HepG2 (cell line): ENCODE measurements at regions not wholly inside any gene's neighbourhood (a gene's known extent, or its start where the extent isn't known, plus 50 kb on each side); places are given as distances from the start of the nearest gene placed in this dataset.

Experiments used
- ATAC-seq: fragments of 200-7000 bp; cut with Tn5 transposase; 3 replicates; pipeline ENCODE4 v1.9.1; 2020; ENCODE audit warnings: mild to moderate bottlenecking, moderate library complexity
- BruUV-seq: library from RNA; stranded (reverse); fragments of 400-500 nt; replicated peaks from 2 replicates; lab custom pipeline; 2021; lab: Mats Ljungman, UMichigan
- CTCF ChIA-PET: fragments of 300-600 bp; formaldehyde crosslinking; extraction: SDS; loops from one replicate; lab custom pipeline; 2021; ENCODE audit warnings: low total read pairs, inconsistent platforms, low intra/inter-chr PET ratio; lab: Yijun Ruan, JAX
- POLR2A ChIA-PET: fragments of 350-600 bp; sonication (Branson Sonifier 250); formaldehyde crosslinking; loops from one replicate; lab custom pipeline; 2020; ENCODE audit warnings: antibody characterized with exemption, inconsistent platforms; lab: Yijun Ruan, JAX
- DNase-seq: peaks from one replicate; pipeline ENCODE4 v3.0.0-alpha.2; 2015; ENCODE audit warnings: low spot score
- FAIRE-seq: peaks from 3 replicates; lab custom pipeline; 2011; peaks lifted over from hg19 to GRCh38; lab: Jason Lieb, UNC
- H2AFZ ChIP-seq: one replicate; pipeline ENCODE4 v1.6.1; 2011; ENCODE audit warnings: low read length, inconsistent platforms
- H3K27ac ChIP-seq: fragments of 300-600 bp; 3 replicates; pipeline ENCODE4 v1.8.0; 2011; ENCODE audit warnings: mixed run types, mild to moderate bottlenecking, mixed read lengths, low read length, inconsistent platforms; ENCODE audit not compliant: insufficient read depth; ENCODE audit errors: extremely low read length
- H3K27me3 ChIP-seq, 2 experiments: fragments of 200-600 bp in 1 of 2; 2 replicates in 1 of 2; 3 replicates in 1 of 2; pipeline versions ENCODE4 v1.6.0 to v1.8.0; 2011; ENCODE audit warnings: low read length in 2 of 2, mild to moderate bottlenecking in 2 of 2, moderate library complexity in 2 of 2, inconsistent platforms in 1 of 2; ENCODE audit not compliant: insufficient read depth in 2 of 2, control insufficient read depth in 1 of 2
- H3K36me3 ChIP-seq, 2 experiments: fragments of 200-600 bp in 1 of 2; replicated peaks in 1 of 2; 2 replicates in 1 of 2; 3 replicates in 1 of 2; pipeline versions ENCODE4 v1.5.1 to v1.8.0; 2011; ENCODE audit warnings: low read length in 2 of 2, inconsistent platforms in 1 of 2; ENCODE audit not compliant: insufficient read depth in 2 of 2, control insufficient read depth in 1 of 2
- H3K4me1 ChIP-seq: 2 replicates; pipeline ENCODE4 v1.5.1; 2012; ENCODE audit warnings: low read length, inconsistent platforms; ENCODE audit not compliant: insufficient read depth
- H3K4me2 ChIP-seq: 2 replicates; pipeline ENCODE4 v1.6.0; 2011; ENCODE audit warnings: low read depth, low read length, inconsistent platforms
- H3K4me3 ChIP-seq, 3 experiments: fragments of 200-600 bp in 1 of 3; sonication (generic), shearing (Covaris generic) in 1 of 3; replicated peaks in 1 of 3; 2 replicates each; pipeline ENCODE4 v1.5.1; 2011 to 2016; ENCODE audit warnings: low read length in 3 of 3, inconsistent platforms in 2 of 3, low read depth in 2 of 3, mild to moderate bottlenecking in 2 of 3, control low read depth in 1 of 3, mixed read lengths in 1 of 3; ENCODE audit not compliant: insufficient read depth in 1 of 3
- H3K79me2 ChIP-seq: one replicate; pipeline ENCODE4 v1.6.1; 2011; ENCODE audit warnings: low read length, inconsistent platforms; ENCODE audit not compliant: insufficient read depth
- H3K9ac ChIP-seq: 2 replicates; pipeline ENCODE4 v1.6.0; 2011; ENCODE audit warnings: mild to moderate bottlenecking, low read depth, low read length, inconsistent platforms; ENCODE audit not compliant: insufficient read depth
- H3K9me3 ChIP-seq: 2 replicates; pipeline ENCODE4 v1.5.1; 2012; ENCODE audit warnings: mild to moderate bottlenecking, low read length
- H4K20me1 ChIP-seq: 2 replicates; pipeline ENCODE4 v1.6.0; 2011; ENCODE audit warnings: inconsistent platforms, mild to moderate bottlenecking, low read length, moderate library complexity; ENCODE audit not compliant: insufficient read depth
- BHLHE40 ChIP-seq: IDR thresholded peaks from 2 replicates; pipeline ENCODE4 v1.6.1; 2011; ENCODE audit warnings: low read length, improper control_type of control experiment
- FOXK2 ChIP-seq: fragments of 450-650 bp; IDR thresholded peaks from 2 replicates; pipeline ENCODE4 v1.6.1; 2016
- SIN3A ChIP-seq: IDR thresholded peaks from 2 replicates; pipeline ENCODE4 v1.6.1; 2011; ENCODE audit warnings: low read depth, mild to moderate bottlenecking, control low read depth, low read length, borderline replicate concordance
- SIX1 ChIP-seq: sonication (generic); formaldehyde crosslinking; IDR thresholded peaks from 2 replicates; pipeline ENCODE4 v1.4.0; 2020; ENCODE audit warnings: missing genetic modification reagents, borderline replicate concordance
- SMAD1 ChIP-seq: sonication (generic); formaldehyde crosslinking; IDR thresholded peaks from 2 replicates; pipeline ENCODE4 v1.4.0; 2020; ENCODE audit warnings: missing genetic modification reagents, low read depth, mild to moderate bottlenecking, borderline replicate concordance
- TAF1 ChIP-seq: sonication (generic); formaldehyde crosslinking; IDR thresholded peaks from 2 replicates; pipeline ENCODE4 v1.4.0; 2020; ENCODE audit warnings: missing genetic modification reagents
- ZBTB3 ChIP-seq: sonication (generic); formaldehyde crosslinking; IDR thresholded peaks from 2 replicates; pipeline ENCODE4 v1.4.0; 2020; ENCODE audit warnings: low read depth, mild to moderate bottlenecking, moderate library complexity, missing genetic modification reagents, borderline replicate concordance
- ZNF33A ChIP-seq: sonication (generic); formaldehyde crosslinking; IDR thresholded peaks from 2 replicates; pipeline ENCODE4 v1.5.1; 2020; ENCODE audit warnings: missing genetic modification reagents, mild to moderate bottlenecking, moderate library complexity, borderline replicate concordance
- WGBS: methylation state at CpG from one replicate; pipeline ENCODE4 v1.1.6; 2017; ENCODE audit warnings: low lambda C conversion rate; 5-methylcytosine and 5-hydroxymethylcytosine counted together
- in situ Hi-C: cut with HindIII; loops from 2 replicates; pipeline ENCODE4 v1.10.0; 2017; ENCODE audit warnings: low pct_unique_long_range_greater_than_20kb; ENCODE audit not compliant: extremely low pct_ligation_motif_present
- intact Hi-C: fragments of 100-400 bp; cut with micrococcal nuclease; formaldehyde crosslinking; loops from one replicate; pipeline ENCODE4 v1.10.0; 2022; ENCODE audit not compliant: unreplicated experiment
- TF ChIP-seq, protein P1 (sequence below): sonication (generic); formaldehyde crosslinking; IDR thresholded peaks from 2 replicates; pipeline ENCODE4 v1.8.1; 2023; ENCODE audit warnings: mild to moderate bottlenecking, missing genetic modification reagents
- TF ChIP-seq, protein P2 (sequence below): sonication (generic); formaldehyde crosslinking; IDR thresholded peaks from 2 replicates; pipeline ENCODE4 v1.4.0; 2020; ENCODE audit warnings: missing genetic modification reagents
- TF ChIP-seq, protein P3 (sequence below): sonication (generic); formaldehyde crosslinking; IDR thresholded peaks from 2 replicates; pipeline ENCODE4 v1.8.1; 2023; ENCODE audit warnings: missing genetic modification reagents, inconsistent platforms, borderline replicate concordance

DNA sequence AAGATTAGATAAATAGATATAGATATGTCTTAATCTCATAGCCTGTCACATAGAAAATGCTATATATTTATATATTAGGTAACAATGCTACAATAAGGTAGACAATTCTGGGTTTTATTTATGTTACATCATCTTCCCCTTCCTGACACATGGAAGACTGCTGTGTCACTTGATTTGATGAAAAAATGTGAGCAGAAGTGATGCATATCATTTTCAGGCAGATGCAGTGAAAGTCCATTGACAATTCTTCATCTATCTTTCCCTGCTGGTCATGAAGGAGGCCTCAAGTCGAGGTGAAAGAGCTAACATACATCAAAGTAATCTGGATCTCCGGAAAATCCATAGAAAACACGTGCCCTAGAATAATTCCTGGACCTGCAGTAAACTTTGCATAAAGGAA lies 57.8 kb upstream of the CHD1 start:
- no peak for ATAC-seq
- ChIA-PET CTCF (no interaction called here), POLR2A (no interaction called here)
- TF ChIP-seq ZNF33A (no peak), BHLHE40 (0 out of 2 replicates have a peak, but pooled peaks have one; percentile 9), SIN3A (no peak)
- no peak overlapping the region for H3K4me3 ChIP-seq
- DNase-seq, result no peak
- no peak overlapping the region for H3K27ac ChIP-seq
- H3K27me3 ChIP-seq, result no peaks in the 10 kb centered on the region
- WGBS, result 0% methylated on average over 3 of the region's 3 CpGs
- H2AFZ ChIP-seq, result no peak overlapping the region
- no peak overlapping the region for H3K9ac ChIP-seq
- no peaks in the 10 kb centered on the region for H3K79me2 ChIP-seq
- BruUV-seq, result no TSS peak
- no peak for FAIRE-seq
- no peaks in the 10 kb centered on the region for H4K20me1 ChIP-seq
- in situ Hi-C loops, result no loop called here
- H3K9me3 ChIP-seq, result no peaks in the 10 kb centered on the region
- H3K36me3 ChIP-seq, result no peaks in the 10 kb centered on the region
- intact Hi-C loops, result no loop called here
- no peaks in the 10 kb centered on the region for H3K4me1 ChIP-seq
- no peak overlapping the region for H3K4me2 ChIP-seq

DNA sequence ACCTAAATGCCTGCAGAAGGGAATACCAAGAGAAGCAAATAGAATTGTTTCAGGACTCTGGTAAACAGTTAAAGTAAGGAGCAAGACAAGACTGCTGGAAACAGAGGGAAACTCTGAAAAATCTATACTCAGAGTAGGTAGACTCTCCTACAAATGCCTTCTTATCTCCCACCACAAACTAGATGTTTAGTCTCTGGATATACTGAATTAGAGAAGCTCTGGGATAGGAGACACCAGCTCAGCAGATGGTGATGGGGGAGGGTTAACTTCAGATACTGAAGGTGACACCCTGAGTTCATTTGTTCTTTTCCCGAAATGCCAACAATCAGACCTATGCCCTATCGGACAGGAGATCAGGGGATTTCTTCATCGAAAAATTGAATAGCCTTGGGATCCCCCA lies 54.1 kb upstream of the CHD1 start:
- in situ Hi-C loops (no loop called here), intact Hi-C loops (no loop called here)
- no peak overlapping the region for H2AFZ ChIP-seq
- H3K9ac ChIP-seq, result no peak overlapping the region
- DNase-seq (no peak), ATAC-seq (no peak), FAIRE-seq (no peak)
- ChIA-PET POLR2A (no interaction called here), CTCF (no interaction called here)
- no peaks in the 10 kb centered on the region for H3K4me1 ChIP-seq
- 0% methylated on average over 1 of the region's 3 CpGs for WGBS
- H3K36me3 ChIP-seq, result no peaks in the 10 kb centered on the region
- no TSS peak for BruUV-seq
- no peak overlapping the region for H3K27ac ChIP-seq
- no peaks in the 10 kb centered on the region for H3K27me3 ChIP-seq
- no peaks in the 10 kb centered on the region for H4K20me1 ChIP-seq
- H3K9me3 ChIP-seq, result no peaks in the 10 kb centered on the region
- H3K79me2 ChIP-seq, result no peaks in the 10 kb centered on the region
- no peak overlapping the region for H3K4me3 ChIP-seq
- no peak overlapping the region for H3K4me2 ChIP-seq
- TF ChIP-seq, protein P1, sequence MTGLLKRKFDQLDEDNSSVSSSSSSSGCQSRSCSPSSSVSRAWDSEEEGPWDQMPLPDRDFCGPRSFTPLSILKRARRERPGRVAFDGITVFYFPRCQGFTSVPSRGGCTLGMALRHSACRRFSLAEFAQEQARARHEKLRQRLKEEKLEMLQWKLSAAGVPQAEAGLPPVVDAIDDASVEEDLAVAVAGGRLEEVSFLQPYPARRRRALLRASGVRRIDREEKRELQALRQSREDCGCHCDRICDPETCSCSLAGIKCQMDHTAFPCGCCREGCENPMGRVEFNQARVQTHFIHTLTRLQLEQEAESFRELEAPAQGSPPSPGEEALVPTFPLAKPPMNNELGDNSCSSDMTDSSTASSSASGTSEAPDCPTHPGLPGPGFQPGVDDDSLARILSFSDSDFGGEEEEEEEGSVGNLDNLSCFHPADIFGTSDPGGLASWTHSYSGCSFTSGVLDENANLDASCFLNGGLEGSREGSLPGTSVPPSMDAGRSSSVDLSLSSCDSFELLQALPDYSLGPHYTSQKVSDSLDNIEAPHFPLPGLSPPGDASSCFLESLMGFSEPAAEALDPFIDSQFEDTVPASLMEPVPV (CRISPR knock-in tag), result no peak
- TF ChIP-seq FOXK2 (no peak), ZBTB3 (CRISPR knock-in tag) (no peak), SMAD1 (no peak), SIX1 (CRISPR knock-in tag) (no peak), TAF1 (CRISPR knock-in tag) (no peak)
- TF ChIP-seq, protein P2, sequence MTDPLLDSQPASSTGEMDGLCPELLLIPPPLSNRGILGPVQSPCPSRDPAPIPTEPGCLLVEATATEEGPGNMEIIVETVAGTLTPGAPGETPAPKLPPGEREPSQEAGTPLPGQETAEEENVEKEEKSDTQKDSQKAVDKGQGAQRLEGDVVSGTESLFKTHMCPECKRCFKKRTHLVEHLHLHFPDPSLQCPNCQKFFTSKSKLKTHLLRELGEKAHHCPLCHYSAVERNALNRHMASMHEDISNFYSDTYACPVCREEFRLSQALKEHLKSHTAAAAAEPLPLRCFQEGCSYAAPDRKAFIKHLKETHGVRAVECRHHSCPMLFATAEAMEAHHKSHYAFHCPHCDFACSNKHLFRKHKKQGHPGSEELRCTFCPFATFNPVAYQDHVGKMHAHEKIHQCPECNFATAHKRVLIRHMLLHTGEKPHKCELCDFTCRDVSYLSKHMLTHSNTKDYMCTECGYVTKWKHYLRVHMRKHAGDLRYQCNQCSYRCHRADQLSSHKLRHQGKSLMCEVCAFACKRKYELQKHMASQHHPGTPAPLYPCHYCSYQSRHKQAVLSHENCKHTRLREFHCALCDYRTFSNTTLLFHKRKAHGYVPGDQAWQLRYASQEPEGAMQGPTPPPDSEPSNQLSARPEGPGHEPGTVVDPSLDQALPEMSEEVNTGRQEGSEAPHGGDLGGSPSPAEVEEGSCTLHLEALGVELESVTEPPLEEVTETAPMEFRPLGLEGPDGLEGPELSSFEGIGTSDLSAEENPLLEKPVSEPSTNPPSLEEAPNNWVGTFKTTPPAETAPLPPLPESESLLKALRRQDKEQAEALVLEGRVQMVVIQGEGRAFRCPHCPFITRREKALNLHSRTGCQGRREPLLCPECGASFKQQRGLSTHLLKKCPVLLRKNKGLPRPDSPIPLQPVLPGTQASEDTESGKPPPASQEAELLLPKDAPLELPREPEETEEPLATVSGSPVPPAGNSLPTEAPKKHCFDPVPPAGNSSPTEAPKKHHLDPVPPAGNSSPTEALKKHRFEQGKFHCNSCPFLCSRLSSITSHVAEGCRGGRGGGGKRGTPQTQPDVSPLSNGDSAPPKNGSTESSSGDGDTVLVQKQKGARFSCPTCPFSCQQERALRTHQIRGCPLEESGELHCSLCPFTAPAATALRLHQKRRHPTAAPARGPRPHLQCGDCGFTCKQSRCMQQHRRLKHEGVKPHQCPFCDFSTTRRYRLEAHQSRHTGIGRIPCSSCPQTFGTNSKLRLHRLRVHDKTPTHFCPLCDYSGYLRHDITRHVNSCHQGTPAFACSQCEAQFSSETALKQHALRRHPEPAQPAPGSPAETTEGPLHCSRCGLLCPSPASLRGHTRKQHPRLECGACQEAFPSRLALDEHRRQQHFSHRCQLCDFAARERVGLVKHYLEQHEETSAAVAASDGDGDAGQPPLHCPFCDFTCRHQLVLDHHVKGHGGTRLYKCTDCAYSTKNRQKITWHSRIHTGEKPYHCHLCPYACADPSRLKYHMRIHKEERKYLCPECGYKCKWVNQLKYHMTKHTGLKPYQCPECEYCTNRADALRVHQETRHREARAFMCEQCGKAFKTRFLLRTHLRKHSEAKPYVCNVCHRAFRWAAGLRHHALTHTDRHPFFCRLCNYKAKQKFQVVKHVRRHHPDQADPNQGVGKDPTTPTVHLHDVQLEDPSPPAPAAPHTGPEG (CRISPR knock-in tag), result no peak
- TF ChIP-seq, protein P3, sequence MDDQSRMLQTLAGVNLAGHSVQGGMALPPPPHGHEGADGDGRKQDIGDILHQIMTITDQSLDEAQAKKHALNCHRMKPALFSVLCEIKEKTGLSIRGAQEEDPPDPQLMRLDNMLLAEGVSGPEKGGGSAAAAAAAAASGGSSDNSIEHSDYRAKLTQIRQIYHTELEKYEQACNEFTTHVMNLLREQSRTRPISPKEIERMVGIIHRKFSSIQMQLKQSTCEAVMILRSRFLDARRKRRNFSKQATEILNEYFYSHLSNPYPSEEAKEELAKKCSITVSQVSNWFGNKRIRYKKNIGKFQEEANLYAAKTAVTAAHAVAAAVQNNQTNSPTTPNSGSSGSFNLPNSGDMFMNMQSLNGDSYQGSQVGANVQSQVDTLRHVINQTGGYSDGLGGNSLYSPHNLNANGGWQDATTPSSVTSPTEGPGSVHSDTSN (CRISPR knock-in tag), result no peak
